ENCODE measurements at regions not wholly inside any gene's neighbourhood (a gene's known extent, or its start where the extent isn't known, plus 50 kb on each side); places are given as distances from the start of the nearest gene placed in this dataset.
"Not testable (repeated sequence)": the region's sequence is repeated elsewhere in the genome, so short reads cannot be mapped to it uniquely, and the experiment has no call there.

DNA sequence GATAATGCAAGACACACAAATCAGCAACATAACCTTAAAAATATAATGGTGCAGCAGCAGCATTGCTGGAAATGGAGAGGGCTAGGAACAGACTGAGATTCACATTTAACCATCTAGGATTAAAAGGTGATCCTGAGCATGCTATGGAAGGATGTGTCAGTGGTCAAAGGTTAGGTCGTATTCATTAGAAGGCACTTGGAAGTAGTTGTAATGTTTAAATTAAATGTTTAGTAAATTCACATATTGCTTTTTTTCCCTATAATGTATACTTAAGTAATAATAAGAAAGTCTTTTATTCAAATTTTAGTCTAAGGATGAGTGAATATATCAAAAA, 368.6 kb upstream of the PDE3A start:
- TF ChIP-seq, protein P1, sequence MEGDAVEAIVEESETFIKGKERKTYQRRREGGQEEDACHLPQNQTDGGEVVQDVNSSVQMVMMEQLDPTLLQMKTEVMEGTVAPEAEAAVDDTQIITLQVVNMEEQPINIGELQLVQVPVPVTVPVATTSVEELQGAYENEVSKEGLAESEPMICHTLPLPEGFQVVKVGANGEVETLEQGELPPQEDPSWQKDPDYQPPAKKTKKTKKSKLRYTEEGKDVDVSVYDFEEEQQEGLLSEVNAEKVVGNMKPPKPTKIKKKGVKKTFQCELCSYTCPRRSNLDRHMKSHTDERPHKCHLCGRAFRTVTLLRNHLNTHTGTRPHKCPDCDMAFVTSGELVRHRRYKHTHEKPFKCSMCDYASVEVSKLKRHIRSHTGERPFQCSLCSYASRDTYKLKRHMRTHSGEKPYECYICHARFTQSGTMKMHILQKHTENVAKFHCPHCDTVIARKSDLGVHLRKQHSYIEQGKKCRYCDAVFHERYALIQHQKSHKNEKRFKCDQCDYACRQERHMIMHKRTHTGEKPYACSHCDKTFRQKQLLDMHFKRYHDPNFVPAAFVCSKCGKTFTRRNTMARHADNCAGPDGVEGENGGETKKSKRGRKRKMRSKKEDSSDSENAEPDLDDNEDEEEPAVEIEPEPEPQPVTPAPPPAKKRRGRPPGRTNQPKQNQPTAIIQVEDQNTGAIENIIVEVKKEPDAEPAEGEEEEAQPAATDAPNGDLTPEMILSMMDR (IDR thresholded peaks at IDR 0.05; ENCODE audit: low read depth, low read length), result no peak
- Histone ChIP-seq H3K36me3 (no peaks in the 10 kb centered on the region), H3K4me1 (ENCODE audit: low read depth) (peaks cover 15% of the 10 kb centered on the region), H3K27ac (no peak overlapping the region), H3K27me3 (no peaks in the 10 kb centered on the region), H3K9me3 (ENCODE audit: low read depth) (no peaks in the 10 kb centered on the region), H3K4me3 (no peak overlapping the region)
- no peak for DNase-seq (ENCODE audit: low read depth in 1 of 2, low spot score in 1 of 2)

DNA sequence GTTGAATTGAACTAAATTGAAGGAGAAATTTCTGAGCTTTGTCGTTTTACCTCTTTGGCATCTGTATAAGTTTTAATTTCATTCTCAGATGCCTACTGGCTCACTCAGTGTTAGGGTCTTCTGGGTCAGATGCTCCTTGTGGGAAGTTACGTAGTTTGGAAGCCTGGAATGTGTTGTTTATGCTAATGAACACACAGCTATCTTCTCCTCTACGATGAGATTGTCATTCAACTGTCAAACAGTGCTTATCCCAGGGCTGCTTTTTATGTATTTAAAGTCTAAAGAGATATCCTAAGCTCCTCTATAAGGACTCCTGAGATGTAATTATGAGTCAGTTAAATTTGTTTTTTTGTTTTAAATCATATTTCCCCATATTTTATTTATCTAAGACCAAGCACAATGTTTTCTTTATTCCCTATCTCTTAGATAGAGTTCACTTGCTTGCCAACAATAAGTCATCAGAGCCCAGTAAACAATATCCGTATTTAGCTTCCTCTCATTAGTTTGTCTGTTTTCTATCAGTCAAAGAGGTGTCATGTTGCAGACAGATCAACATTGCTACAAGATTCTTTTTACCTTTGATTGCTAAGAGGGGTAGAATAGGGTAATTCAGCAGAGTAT, 368.0 kb upstream of the PDE3A start:
- Histone ChIP-seq H3K4me1 (ENCODE audit: low read depth) (peaks cover 20% of the 10 kb centered on the region), H3K27me3 (no peaks in the 10 kb centered on the region), H3K27ac (no peak overlapping the region), H3K9me3 (ENCODE audit: low read depth) (no peaks in the 10 kb centered on the region), H3K36me3 (no peaks in the 10 kb centered on the region), H3K4me3 (no peak overlapping the region)
- peak in 1 of 2 donors; percentile 19 for DNase-seq (ENCODE audit: low read depth in 1 of 2, low spot score in 1 of 2)
- TF ChIP-seq, protein P1 (IDR thresholded peaks at IDR 0.05; ENCODE audit: low read depth, low read length), result no peak

DNA sequence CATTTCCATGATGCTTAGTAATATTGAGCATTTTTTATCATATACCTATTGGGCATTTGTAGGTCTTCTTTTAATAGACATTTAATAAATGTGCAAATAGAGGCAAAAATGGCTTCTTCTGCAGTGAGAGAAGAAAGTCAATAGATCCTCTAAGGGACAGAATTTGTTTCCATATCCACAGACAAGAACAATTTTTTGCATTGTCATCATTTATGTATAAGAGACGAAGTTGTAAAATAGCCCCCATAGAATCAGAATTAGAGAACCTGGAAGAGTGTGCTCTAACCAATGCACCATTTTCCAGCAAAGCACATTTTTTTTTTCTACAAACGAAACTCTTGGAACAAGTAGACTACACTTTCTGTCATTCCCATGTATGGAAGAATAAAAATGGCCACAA, 365.1 kb upstream of the PDE3A start:
- peaks cover 20% of the 10 kb centered on the region for H3K4me1 ChIP-seq (ENCODE audit: low read depth)
- H3K4me3 ChIP-seq, result no peak overlapping the region
- no peaks in the 10 kb centered on the region for H3K27me3 ChIP-seq
- TF ChIP-seq, protein P1 (IDR thresholded peaks at IDR 0.05; ENCODE audit: low read depth, low read length), result no peak
- H3K36me3 ChIP-seq, result no peaks in the 10 kb centered on the region
- no peak for DNase-seq (ENCODE audit: low read depth in 1 of 2, low spot score in 1 of 2)
- H3K9me3 ChIP-seq (ENCODE audit: low read depth), result no peaks in the 10 kb centered on the region
- H3K27ac ChIP-seq, result no peak overlapping the region

DNA sequence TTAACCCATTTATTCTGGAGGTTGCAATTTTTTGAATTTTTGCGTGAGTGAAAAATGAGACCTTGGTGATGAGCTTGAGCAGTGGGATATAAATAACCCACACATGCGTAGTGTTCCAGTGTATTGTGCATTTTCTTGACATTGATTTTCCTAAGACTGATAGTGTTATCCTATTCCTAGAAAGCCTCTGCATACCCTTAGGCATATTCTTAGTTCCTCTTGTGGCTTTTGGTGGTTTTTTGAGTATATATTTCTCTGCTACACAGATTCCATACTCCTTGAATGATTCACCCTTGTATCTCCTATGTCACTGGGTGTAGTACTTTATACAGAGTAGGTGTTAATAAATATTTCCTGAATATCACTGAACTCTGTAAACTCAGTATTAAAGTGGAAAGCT, 363.4 kb upstream of the PDE3A start:
- Histone ChIP-seq H3K27me3 (no peaks in the 10 kb centered on the region), H3K9me3 (ENCODE audit: low read depth) (no peaks in the 10 kb centered on the region), H3K4me3 (no peak overlapping the region), H3K36me3 (no peaks in the 10 kb centered on the region), H3K27ac (no peak overlapping the region), H3K4me1 (ENCODE audit: low read depth) (peaks cover 17% of the 10 kb centered on the region)
- TF ChIP-seq, protein P1 (IDR thresholded peaks at IDR 0.05; ENCODE audit: low read depth, low read length), result no peak
- peak in 1 of 2 donors; percentile 21 for DNase-seq (ENCODE audit: low read depth in 1 of 2, low spot score in 1 of 2)

DNA sequence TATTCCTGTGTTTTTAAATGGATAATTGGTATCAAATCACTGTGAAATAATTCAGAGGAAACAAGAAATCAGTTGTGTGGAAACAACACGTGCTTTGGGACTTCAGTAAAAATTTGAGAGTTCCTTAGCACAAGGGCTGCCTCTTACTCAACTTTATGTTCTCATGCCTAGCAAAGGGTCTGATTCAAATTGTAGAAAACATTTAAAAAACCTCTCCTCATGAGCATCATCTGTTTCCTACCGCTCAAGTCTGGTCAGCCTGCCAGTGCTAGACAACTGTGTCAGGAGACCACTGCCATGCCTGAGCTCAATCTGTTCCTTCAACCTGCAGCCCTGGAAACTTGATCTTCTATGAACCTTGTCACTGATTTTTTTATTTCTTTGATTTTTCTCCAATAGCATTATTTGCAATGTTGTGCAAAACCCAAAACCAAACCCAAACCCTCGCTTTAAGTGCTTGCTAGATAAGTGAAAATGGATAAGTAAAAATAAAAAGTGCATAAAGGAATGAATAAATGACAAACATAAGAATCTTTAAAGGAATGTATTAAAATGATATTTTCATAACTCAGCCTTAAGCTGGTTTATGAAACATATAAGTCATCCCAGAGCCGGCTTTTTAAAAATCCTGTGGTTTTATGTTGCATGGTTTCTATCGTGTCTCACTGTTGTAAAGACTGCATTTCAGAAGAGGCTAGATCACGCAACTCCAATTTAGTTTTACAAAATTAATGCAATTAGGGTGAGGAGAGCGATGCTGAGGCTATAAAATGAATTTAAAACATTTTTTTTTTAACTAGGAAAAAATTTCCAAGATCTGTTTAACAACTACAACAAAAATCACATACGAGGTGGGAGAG, 361.2 kb upstream of the PDE3A start:
- Histone ChIP-seq H3K36me3 (no peaks in the 10 kb centered on the region), H3K27me3 (no peaks in the 10 kb centered on the region), H3K4me3 (no peak overlapping the region), H3K9me3 (ENCODE audit: low read depth) (no peaks in the 10 kb centered on the region), H3K4me1 (ENCODE audit: low read depth) (peaks cover 6% of the 10 kb centered on the region), H3K27ac (no peak overlapping the region)
- TF ChIP-seq, protein P1 (IDR thresholded peaks at IDR 0.05; ENCODE audit: low read depth, low read length), result no peak
- no peak for DNase-seq (ENCODE audit: low read depth in 1 of 2, low spot score in 1 of 2)

DNA sequence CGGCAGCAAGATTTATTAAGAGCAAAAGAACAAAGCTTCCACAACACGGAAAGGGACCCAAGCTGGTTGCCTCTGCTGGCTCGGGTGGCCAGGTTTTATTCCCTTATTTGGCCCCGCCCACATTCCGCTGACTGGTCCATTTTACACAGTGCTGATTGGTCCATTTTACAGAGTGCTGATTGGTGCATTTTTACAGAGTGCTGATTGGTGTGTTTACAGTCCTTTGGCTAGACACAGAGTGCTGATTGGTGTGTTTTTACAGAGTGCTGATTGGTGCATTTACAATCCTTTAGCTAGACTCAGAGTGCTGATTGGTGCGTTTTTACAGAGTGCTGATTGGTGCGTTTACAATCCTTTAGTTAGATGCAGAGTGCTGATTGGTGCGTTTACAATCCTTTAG, 358.4 kb upstream of the PDE3A start:
- not testable (repeated sequence) for DNase-seq (ENCODE audit: low read depth in 1 of 2, low spot score in 1 of 2); H3K36me3 ChIP-seq; H3K9me3 ChIP-seq (ENCODE audit: low read depth); H3K4me3 ChIP-seq; H3K27me3 ChIP-seq; H3K4me1 ChIP-seq (ENCODE audit: low read depth); H3K27ac ChIP-seq

All from cardiac muscle cell (in vitro differentiated cells and primary cell).